Sigmoid colon (tissue), 4 donors: ENCODE measurements at regions not wholly inside any gene's neighbourhood (a gene's known extent, or its start where the extent isn't known, plus 50 kb on each side); places are given as distances from the start of the nearest gene placed in this dataset.

Source experiments
- EP300 ChIP-seq, 4 donors: sonication (generic); formaldehyde crosslinking; IDR thresholded peaks; one replicate each; pipeline ENCODE4 v1.6.1; 2017; ENCODE audit warnings: antibody characterized with exemption in 4 of 4
- POLR2A ChIP-seq, 2 donors: fragments of 450-650 bp; IDR thresholded peaks; one replicate each; pipeline ENCODE4 v1.6.1; 2016; ENCODE audit warnings: antibody characterized with exemption in 2 of 2, mild to moderate bottlenecking in 2 of 2, moderate library complexity in 2 of 2
- POLR2AphosphoS5 ChIP-seq, 4 donors: sonication (generic); formaldehyde crosslinking; IDR thresholded peaks; one replicate each; pipeline ENCODE4 v1.6.1; 2017; ENCODE audit warnings: antibody characterized with exemption in 4 of 4
- TF ChIP-seq, protein P1 (sequence below), 4 experiments: fragments of 450-650 bp in 3 of 4; fragments of 200-600 bp in 1 of 4; IDR thresholded peaks; one replicate each; pipeline ENCODE4 v1.5.1; 2016 to 2019; ENCODE audit warnings: antibody characterized with exemption in 4 of 4, mild to moderate bottlenecking in 3 of 4, moderate library complexity in 2 of 4

DNA sequence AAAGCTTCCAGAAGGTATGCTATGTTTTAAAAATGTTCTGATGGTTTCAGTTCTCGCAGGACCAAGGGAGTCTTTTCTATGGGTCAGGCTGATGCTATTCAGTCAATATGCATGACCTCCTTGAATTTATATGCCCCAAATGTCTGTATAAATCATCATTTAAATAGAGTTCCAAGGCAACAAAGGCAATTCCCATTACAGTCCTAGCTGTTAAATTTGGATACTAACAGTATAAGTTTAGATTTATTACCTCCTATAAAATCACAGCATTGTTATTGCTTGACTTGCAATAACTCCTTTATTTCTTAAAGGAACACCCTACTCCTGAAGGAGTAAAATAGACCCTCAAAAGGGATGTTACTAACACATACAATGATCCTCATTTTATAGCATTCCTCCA, 387.7 kb upstream of the CHD1 start:
- TF ChIP-seq, protein P1, sequence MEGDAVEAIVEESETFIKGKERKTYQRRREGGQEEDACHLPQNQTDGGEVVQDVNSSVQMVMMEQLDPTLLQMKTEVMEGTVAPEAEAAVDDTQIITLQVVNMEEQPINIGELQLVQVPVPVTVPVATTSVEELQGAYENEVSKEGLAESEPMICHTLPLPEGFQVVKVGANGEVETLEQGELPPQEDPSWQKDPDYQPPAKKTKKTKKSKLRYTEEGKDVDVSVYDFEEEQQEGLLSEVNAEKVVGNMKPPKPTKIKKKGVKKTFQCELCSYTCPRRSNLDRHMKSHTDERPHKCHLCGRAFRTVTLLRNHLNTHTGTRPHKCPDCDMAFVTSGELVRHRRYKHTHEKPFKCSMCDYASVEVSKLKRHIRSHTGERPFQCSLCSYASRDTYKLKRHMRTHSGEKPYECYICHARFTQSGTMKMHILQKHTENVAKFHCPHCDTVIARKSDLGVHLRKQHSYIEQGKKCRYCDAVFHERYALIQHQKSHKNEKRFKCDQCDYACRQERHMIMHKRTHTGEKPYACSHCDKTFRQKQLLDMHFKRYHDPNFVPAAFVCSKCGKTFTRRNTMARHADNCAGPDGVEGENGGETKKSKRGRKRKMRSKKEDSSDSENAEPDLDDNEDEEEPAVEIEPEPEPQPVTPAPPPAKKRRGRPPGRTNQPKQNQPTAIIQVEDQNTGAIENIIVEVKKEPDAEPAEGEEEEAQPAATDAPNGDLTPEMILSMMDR (IDR thresholded peaks at IDR 0.05) = no peak
- TF ChIP-seq POLR2AphosphoS5 (IDR thresholded peaks at IDR 0.05) (no peak), POLR2A (IDR thresholded peaks at IDR 0.05) (no peak), EP300 (IDR thresholded peaks at IDR 0.05) (no peak)
